ENCODE measurements at regions not wholly inside any gene's neighbourhood (a gene's known extent, or its start where the extent isn't known, plus 50 kb on each side); places are given as distances from the start of the nearest gene placed in this dataset.
"Not testable (repeated sequence)": the region's sequence is repeated elsewhere in the genome, so short reads cannot be mapped to it uniquely, and the experiment has no call there.

- H2BK15ac ChIP-seq (ENCODE audit: low read depth, low read length); dilution Hi-C loops (cut with HindIII; ENCODE audit: low sequenced_read_pairs, unreplicated experiment); POLR2A ChIA-PET (ENCODE audit: unreplicated experiment): not testable (repeated sequence)
Measured at GRCh38 chr9:62817214-62817613, 1627.4 kb downstream of the SPATA31A7 start.

GRCh38 chr9:62822185-62822584, 1632.3 kb downstream of the SPATA31A7 start:
- no CpG with 5 or more reads among the region's 3 CpGs for WGBS, 2 experiments (ENCODE audit: extremely low coverage in 2 of 2, insufficient read length in 1 of 2)
- ATAC-seq (ENCODE audit: low read depth); H4K5ac ChIP-seq (ENCODE audit: low read depth, low read length); H2AK5ac ChIP-seq (ENCODE audit: low read depth, low read length); H3K27ac ChIP-seq (ENCODE audit: insufficient read depth, low read length); dilution Hi-C loops (cut with HindIII; ENCODE audit: low sequenced_read_pairs, unreplicated experiment); H3K14ac ChIP-seq (replicated peaks; ENCODE audit: low read depth, low read length); H4K91ac ChIP-seq (ENCODE audit: insufficient read depth, low read depth, low read length); H3K18ac ChIP-seq (ENCODE audit: low read depth, low read length); H3K4me2 ChIP-seq (ENCODE audit: low read depth, low read length); H3K9me1 ChIP-seq (ENCODE audit: insufficient read depth, low read length); H2AFZ ChIP-seq (replicated peaks; ENCODE audit: low read length, poor library complexity); H3K4me3 ChIP-seq (ENCODE audit: insufficient read depth, low read depth, low read length); H3K36me3 ChIP-seq (ENCODE audit: control insufficient read depth, insufficient read depth, low read length); intact Hi-C loops (cut with micrococcal nuclease); H2BK120ac ChIP-seq (ENCODE audit: low read depth, low read length); H3K27me3 ChIP-seq (ENCODE audit: control insufficient read depth, insufficient read depth, low read length); H3K79me1 ChIP-seq (ENCODE audit: low read depth in 1 of 2, low read length in 2 of 2); in situ Hi-C loops (cut with MboI; ENCODE audit: low sequenced_read_pairs); H2BK5ac ChIP-seq (ENCODE audit: low read depth, low read length, poor library complexity, severe bottlenecking); H3K23ac ChIP-seq (ENCODE audit: low read depth, low read length); H2BK15ac ChIP-seq (ENCODE audit: low read depth, low read length); H2BK20ac ChIP-seq (ENCODE audit: low read depth, low read length); H3K4me1 ChIP-seq (ENCODE audit: control insufficient read depth, insufficient read depth, low read length); H2AK9ac ChIP-seq (replicated peaks; ENCODE audit: low read depth, low read length, poor library complexity); H4K20me1 ChIP-seq (ENCODE audit: insufficient read depth, low read length); H3K9me3 ChIP-seq (ENCODE audit: control insufficient read depth, insufficient read depth, low read length); DNase-seq; POLR2A ChIA-PET (ENCODE audit: unreplicated experiment); CTCF ChIA-PET; H3K56ac ChIP-seq (ENCODE audit: extremely low read depth, insufficient read depth, low read length); H3K9ac ChIP-seq (ENCODE audit: low read depth, low read length); H3K4ac ChIP-seq (ENCODE audit: low read depth, low read length); BruUV-seq (replicated peaks); H4K8ac ChIP-seq (ENCODE audit: low read depth in 2 of 2, low read length in 2 of 2): not testable (repeated sequence)

More at GRCh38 chr9:62817214-62817613, 1627.4 kb downstream of the SPATA31A7 start:
- H3K4me1 ChIP-seq (ENCODE audit: control insufficient read depth, insufficient read depth, low read length); BruUV-seq (replicated peaks); in situ Hi-C loops (cut with MboI; ENCODE audit: low sequenced_read_pairs); H3K9me1 ChIP-seq (ENCODE audit: insufficient read depth, low read length); H2BK5ac ChIP-seq (ENCODE audit: low read depth, low read length, poor library complexity, severe bottlenecking); H3K56ac ChIP-seq (ENCODE audit: extremely low read depth, insufficient read depth, low read length); H2AK5ac ChIP-seq (ENCODE audit: low read depth, low read length); H3K27me3 ChIP-seq (ENCODE audit: control insufficient read depth, insufficient read depth, low read length); H3K14ac ChIP-seq (replicated peaks; ENCODE audit: low read depth, low read length); H3K9ac ChIP-seq (ENCODE audit: low read depth, low read length); H3K9me3 ChIP-seq (ENCODE audit: control insufficient read depth, insufficient read depth, low read length); H4K20me1 ChIP-seq (ENCODE audit: insufficient read depth, low read length); H2AK9ac ChIP-seq (replicated peaks; ENCODE audit: low read depth, low read length, poor library complexity); H3K23ac ChIP-seq (ENCODE audit: low read depth, low read length); H3K4me3 ChIP-seq (ENCODE audit: insufficient read depth, low read depth, low read length); H3K4me2 ChIP-seq (ENCODE audit: low read depth, low read length); H3K4ac ChIP-seq (ENCODE audit: low read depth, low read length); H3K27ac ChIP-seq (ENCODE audit: insufficient read depth, low read length); DNase-seq; H3K18ac ChIP-seq (ENCODE audit: low read depth, low read length); CTCF ChIA-PET; H2BK120ac ChIP-seq (ENCODE audit: low read depth, low read length); H4K8ac ChIP-seq (ENCODE audit: low read depth in 2 of 2, low read length in 2 of 2); H3K36me3 ChIP-seq (ENCODE audit: control insufficient read depth, insufficient read depth, low read length); H4K5ac ChIP-seq (ENCODE audit: low read depth, low read length); ATAC-seq (ENCODE audit: low read depth); H3K79me1 ChIP-seq (ENCODE audit: low read depth in 1 of 2, low read length in 2 of 2); H2BK20ac ChIP-seq (ENCODE audit: low read depth, low read length); H4K91ac ChIP-seq (ENCODE audit: insufficient read depth, low read depth, low read length); H2AFZ ChIP-seq (replicated peaks; ENCODE audit: low read length, poor library complexity); intact Hi-C loops (cut with micrococcal nuclease): not testable (repeated sequence)
- no CpG with 5 or more reads among the region's 3 CpGs for WGBS, 2 experiments (ENCODE audit: extremely low coverage in 2 of 2, insufficient read length in 1 of 2)

All from IMR-90 (cell line).